ENCODE measurements at regions not wholly inside any gene's neighbourhood (a gene's known extent, or its start where the extent isn't known, plus 50 kb on each side); places are given as distances from the start of the nearest gene placed in this dataset.

DNA sequence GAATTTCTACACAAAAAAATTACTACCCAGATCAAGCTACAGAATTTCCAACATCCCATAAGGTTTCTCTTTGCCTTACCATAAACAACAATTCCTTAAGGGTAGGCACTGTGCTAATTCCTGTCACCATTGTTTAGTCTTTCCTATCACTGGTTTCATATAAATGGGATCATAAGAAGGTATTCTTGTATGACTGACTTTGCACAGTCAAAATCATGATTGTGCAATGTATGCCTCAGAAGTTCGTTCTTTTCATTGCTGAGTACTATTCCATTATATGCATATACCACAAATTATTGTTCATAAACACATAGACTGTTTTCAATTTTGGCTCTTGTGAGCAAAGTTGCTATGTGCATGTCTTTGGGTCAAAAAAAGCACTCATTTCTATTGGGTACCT, 611.6 kb upstream of the CADM1 start:
- in situ Hi-C loops (cut with HindIII; ENCODE audit: low sequenced_read_pairs): no loop called here
- DNase-seq (ENCODE audit: low spot score): no peak

DNA sequence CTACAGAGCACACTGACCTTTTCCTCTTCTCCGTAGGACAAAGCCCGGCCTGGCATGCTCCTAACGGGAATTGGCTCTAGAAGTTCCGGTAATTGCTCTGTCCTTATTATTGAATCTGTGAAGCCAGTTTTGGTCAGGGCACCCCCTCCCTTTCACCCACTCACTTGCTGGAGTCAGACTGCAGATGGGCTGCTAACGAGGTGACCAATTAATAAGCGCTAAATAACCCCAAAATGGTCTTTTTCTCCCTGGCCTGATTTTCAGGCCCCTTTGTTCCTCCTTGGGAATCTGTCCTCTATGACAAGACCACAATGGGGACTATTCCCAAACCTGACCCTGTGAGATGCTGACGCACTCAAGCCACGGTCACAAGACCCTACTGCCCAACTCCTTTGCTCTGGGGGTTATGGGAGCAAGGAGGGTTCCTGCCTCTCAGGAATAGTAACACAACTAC, 610.0 kb upstream of the CADM1 start:
- DNase-seq (ENCODE audit: low spot score): no peak
- in situ Hi-C loops (cut with HindIII; ENCODE audit: low sequenced_read_pairs): no loop called here

DNA sequence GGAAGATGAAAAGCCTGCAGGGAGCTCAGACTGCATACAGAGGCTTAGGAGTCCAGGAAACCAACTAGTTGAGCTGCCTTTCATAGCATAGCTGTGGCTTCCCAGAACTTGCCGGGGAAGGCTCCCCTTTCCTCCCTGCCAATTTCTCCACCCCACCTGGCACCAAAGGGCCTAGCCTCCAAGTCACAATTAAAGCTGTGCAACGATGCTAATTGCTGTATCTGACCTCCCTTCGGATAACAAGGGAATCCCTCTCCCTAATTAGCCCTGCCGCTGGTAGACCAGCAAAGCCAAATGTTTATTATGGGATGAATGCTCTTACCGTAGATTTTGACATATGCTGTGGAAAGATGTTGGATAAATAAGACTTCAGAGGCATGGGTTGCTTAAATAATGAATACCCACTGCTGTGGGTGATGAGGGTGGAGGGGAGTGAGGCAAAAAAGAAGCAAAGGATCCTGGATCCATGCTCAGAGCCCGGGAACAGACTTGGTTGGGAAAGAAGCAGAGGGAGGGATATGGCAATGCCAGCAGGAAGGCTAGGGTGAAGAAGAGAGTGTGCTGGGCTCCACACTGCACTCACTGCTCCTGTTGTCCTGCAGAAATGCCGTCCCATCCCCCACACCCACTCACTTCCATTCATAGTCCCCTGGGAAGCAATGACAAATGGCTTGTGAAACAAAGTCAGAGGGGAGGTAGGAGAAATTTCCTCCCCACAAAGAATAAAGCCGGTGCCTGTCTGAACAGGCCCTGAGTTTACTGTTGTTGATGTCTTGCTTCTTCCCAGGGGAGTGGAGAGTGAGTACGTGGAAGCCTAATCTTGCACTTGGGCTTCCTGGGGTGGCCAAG, 608.1 kb upstream of the CADM1 start:
- no peak for DNase-seq (ENCODE audit: low spot score)
- in situ Hi-C loops (cut with HindIII; ENCODE audit: low sequenced_read_pairs): no loop called here

DNA sequence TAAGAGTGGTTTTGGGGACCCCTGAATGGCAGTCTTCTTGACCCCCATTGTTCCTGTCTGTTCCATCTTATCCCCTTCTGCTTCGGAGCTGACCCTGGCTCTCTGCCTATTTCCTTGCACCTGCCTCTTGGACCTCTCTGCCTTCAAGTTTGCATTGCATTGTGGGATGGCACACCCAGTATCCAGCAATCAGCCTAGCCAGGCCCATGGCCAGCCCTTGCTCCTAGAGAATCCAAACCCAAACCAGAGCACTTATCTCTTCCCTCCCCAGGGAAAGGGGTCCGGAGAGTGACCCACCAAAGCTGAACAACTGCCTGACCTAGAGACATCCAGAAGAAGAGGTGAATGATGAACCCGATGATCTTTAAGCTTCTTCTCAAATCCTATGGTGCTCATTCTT, 607.3 kb upstream of the CADM1 start:
- in situ Hi-C loops (cut with HindIII; ENCODE audit: low sequenced_read_pairs): no loop called here
- DNase-seq (ENCODE audit: low spot score): no peak

DNA sequence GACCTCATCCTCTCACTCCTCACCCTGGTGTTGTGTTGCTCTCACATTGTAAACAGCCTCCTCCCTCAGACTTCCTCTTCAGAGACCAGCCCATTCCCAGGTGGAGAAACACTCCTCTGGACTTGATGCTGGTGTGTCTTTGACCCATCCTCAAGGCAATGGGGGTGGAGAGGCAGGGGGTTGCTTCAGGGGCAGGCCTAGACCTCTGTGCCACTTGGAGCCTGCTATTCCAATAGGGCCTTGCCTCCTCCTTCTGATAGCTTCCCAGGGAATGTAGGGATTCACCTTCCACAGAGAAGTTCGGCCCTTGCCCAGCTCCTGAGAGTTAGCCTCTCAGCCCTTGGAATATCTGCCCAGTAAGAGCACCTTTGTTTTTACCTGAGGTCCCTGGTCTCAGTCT, 606.6 kb upstream of the CADM1 start:
- DNase-seq (ENCODE audit: low spot score): no peak
- in situ Hi-C loops (cut with HindIII; ENCODE audit: low sequenced_read_pairs): no loop called here

DNA sequence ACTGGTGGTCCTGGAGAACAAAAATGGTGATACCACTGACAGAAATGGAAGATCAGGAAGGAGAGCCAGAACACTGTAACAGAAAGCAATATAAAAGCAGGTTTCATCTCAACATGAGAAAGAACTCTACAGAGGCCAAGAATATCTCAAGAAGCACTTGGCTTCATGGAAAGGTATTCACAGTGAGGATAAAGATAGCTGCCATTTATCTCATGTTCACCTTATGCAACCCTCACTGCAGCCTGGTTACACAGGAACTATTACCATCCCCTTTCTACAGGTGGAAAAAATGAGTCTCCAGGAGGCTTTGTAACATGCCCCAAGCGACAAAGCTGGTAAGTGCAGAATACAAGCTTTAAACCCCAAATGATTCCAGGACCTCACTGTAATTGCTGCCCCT, 606.1 kb upstream of the CADM1 start:
- in situ Hi-C loops (cut with HindIII; ENCODE audit: low sequenced_read_pairs): no loop called here
- DNase-seq (ENCODE audit: low spot score): no peak

DNA sequence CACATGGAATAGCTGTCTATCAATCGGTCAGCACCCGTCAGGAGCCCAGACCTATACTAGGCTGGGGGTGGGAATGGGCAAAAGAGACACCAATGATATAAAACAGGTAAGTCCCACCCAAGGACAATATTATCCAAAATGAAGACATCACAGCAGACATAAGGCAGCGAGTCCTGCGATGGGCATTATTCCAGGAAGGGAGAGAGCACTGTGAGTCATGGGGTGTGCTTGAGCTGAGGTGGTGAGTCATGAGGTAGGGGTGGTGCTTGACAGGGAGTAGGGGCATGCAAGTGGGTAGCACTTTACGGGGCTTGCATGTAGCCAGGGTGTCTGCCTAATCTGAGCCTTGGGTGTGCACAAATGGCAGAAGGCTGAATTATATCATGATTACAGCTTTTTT, 605.0 kb upstream of the CADM1 start:
- DNase-seq (ENCODE audit: low spot score): no peak
- in situ Hi-C loops (cut with HindIII; ENCODE audit: low sequenced_read_pairs): no loop called here

DNA sequence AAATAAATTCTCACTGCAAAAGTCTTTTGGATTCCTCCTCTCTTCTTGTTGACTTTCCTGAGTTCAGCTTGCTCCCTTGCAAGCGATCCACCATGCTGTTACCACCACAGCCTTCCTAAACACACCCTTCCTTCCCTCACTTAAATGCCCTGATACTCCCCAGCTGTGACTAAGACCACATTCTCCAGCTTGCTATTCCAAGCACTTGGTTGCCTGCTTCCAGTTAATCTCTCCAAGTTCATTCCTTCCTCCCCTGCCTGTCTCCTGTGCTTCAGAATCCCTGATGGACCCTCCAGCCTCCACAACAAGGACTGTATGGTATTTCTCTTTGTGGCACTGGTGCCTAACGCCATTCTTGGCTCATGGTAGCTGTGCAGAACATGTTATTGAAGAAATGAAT, 603.9 kb upstream of the CADM1 start:
- in situ Hi-C loops (cut with HindIII; ENCODE audit: low sequenced_read_pairs): no loop called here

DNA sequence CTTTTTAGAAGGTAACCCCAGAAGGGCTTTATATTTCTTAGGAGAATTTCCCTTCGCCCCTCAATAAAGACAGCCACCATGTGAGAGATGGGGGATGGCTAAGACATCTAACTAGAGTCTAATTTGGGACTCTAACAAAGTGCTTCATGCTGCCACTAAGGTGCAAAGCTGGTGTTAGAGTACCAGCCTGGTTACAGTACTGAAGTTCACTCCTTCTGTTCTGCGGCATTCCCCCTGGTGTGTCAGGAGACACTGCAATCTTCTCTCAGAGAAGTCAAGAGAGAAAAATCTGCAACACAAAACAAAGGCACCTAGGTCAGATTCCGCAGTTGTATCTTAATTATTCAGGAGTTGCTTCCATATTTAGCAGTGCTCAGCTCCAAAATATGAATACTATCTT, 603.0 kb upstream of the CADM1 start:
- in situ Hi-C loops (cut with HindIII; ENCODE audit: low sequenced_read_pairs): no loop called here
- DNase-seq (ENCODE audit: low spot score): no peak

More for the DNA sequence above, 603.9 kb upstream of the CADM1 start:
- DNase-seq (ENCODE audit: low spot score): no peak

DNA sequence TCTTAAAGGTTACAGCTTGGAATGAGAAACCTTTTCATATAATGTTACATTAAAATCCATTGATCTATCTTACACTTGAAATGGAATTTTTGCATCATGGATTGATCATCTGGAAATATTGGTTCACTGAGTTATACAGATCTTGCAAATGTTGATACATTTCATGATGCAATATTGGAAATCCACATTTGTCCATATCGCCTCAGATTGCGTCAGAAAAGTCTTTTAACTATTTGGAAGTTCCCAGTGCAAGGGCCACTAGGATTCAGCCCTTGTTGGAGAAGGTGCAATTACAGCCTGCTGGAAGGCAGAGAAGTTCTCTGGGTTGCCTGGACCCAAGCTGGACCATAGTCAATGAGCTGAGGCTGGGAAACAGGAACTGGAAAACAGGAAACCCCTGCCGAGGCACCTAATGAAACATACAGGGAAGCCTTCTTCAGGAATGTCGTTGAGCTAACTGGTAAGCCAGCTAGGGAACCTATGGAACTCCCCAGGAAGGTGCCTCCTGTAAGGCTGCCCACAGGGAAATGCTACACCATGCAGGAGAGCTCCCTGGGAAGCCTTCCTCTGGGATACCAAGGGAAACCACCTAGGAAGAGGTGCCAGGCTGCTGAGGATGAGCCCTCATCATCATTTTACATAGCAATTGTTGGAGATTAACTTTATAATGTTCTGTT, 600.4 kb upstream of the CADM1 start:
- in situ Hi-C loops (cut with HindIII; ENCODE audit: low sequenced_read_pairs): no loop called here
- no peak for DNase-seq (ENCODE audit: low spot score)

DNA sequence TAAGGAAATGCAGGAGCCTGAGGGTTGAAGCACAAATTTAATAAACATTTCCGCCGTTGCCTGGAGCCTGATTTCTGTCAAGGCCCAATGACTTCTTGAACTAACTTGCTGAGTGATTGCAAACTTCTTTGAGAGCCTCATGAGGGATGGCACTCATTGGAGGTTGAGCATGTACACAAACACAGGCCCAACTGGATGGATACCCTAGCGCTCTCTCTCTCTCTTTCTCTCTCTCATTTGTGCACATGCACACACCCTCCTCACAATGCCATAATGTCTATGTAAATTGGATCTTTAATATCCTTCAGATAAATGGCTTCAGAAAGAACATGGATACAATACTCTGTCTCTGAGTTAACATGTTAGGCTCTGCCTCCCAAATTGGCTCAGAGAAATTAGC, 597.7 kb upstream of the CADM1 start:
- no peak for DNase-seq (ENCODE audit: low spot score)
- in situ Hi-C loops (cut with HindIII; ENCODE audit: low sequenced_read_pairs): no loop called here

DNA sequence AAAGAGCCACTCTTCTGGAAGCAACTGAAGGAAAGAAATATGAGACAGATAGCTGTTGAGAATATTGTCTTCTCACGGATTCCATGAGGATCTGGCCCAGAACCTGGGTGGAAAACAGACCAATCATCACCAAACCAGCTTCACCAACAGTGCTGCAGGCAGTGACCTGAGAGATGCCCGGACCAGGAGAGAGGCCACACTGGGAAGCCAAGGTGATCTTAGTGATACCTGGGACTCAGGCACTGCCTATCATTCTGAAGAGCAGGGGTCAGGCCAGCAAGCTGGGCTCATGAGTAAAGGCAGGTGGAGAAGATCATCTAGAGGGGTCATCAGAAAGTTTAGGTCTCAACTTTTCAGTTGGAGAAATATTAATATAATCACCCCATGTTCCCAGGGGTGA, 595.8 kb upstream of the CADM1 start:
- in situ Hi-C loops (cut with HindIII; ENCODE audit: low sequenced_read_pairs): no loop called here
- DNase-seq (ENCODE audit: low spot score): no peak

DNA sequence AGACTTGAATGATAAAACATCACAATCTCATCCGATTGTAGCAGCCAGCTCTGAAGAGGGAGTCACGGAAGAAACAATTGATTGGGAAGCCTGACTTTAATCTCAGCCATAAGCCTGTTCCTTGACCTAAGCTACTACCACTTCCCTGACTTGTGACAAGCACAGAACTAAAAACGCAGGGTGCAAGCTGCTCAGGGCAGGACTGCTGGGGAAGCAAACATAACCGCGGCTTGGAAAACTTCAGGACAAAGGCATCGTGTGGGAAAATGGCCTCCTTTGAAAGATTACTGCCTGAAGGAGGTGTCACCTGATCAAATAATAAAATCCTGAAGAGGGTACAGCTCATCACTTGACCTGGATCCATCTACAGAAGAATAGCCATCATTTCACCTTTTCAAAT, 595.3 kb upstream of the CADM1 start:
- DNase-seq (ENCODE audit: low spot score): no peak
- in situ Hi-C loops (cut with HindIII; ENCODE audit: low sequenced_read_pairs): no loop called here

DNA sequence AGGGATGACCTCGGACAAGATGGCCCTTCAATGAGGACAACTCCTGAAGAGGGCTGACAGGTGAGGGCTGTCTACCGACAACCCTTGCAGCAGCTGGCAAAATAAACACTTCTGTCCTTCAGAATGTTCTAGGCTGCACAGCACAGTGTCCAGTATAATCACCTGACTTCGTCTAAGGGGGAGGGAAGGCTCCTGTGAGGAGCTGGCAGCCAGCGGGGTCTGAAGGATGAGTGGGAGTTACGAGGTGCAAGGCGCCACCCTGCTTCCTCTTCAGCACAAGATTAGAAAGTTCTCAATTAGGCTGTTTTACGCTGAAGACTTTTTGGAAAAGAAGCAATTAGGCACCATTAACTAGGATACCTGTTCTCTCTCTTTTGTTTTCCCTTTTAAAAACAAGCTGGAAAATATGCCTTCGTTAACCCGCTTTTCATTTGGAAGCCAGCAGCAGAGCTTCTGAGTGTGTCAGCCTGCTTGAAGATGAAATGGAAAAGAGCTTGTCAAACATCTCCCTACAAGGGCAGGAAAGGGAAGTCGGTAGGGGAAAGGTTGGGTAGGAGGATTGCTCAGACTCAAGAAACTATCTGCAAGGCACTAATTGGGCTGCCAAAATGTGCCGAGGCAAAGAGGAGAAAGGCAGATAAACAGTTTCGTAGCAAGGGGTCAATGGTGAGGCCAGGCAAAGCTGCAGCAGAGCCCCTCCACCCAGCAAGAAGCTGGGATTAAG, 592.2 kb upstream of the CADM1 start:
- in situ Hi-C loops (cut with HindIII; ENCODE audit: low sequenced_read_pairs): no loop called here
- DNase-seq (ENCODE audit: low spot score): no peak

DNA sequence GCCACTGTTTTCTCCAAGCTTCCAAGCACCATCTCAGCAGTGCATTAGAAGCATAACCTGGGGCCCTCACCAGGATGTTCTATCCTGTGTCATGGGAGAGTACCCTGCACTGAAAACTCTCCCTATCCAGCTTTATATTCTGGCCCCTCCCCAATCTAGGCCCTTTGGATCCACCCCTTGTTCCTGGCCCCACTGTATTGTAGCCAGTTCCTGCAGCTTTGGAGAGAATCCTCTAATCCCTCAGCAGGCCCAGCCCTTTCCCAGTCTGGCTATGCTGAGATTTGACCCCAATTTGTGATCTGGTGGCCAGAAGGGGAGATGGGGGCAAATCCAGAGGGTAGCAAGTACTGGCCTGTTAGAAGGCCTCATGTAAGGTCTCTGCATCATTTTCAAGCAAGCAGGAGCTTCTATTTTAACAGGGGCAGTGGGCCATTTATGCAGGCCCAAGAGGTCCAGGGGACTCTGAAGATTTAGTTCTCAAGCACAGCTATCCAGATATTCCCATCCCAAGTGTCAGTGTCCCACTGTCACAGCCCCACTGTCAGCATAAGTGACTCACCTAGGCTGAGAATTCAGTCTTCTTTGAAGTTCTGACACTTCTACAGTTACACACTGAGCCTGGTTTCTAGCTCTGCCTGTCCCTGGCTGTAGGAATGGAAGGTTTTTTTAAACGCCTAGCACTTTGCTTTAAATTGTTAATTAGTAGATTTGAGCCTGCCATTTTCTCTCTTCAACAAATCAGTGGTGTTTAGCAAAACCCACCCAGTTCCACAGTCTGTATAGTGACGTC, 589.5 kb upstream of the CADM1 start:
- peak; percentile 61 for DNase-seq (ENCODE audit: low spot score)
- in situ Hi-C loops (cut with HindIII; ENCODE audit: low sequenced_read_pairs): no loop called here

DNA sequence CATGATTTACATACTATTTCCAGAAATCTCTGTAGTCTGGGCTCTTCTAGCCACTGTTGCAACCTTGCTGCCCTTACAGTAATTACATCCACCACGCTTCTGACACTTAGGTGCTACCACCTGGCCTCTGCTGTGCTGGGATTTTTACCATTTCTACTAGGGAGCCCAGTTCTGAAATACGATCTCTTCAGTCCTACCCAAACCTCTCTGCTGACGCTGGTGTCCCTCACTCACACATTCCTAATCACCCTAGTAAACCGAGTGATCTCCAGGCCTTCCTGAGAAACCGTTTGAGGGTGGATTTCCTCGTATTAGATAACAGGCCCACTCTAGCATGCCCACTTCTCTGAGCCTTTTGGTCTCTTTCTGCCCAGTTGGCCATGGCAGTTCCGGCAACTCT, 588.9 kb upstream of the CADM1 start:
- in situ Hi-C loops (cut with HindIII; ENCODE audit: low sequenced_read_pairs): no loop called here
- DNase-seq (ENCODE audit: low spot score): no peak

DNA sequence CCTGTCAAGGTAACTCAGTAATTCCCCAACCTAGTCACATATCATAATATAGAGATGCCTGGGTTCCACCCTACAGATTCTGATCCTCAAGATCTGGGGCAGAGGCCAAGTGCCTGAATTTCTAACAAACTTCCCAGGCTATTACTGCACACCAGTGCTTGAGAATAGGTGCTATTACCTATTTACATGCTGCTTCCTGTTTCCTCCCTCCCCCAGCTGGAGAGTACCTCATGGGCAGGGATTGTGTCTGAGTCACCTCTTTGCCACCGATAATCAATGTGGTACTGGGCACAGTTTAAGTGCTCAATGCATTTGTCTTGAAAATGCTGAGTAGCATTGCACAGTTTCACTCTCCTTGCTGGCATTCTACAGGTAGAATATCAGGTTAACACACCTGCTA, 582.2 kb upstream of the CADM1 start:
- DNase-seq (ENCODE audit: low spot score): no peak
- in situ Hi-C loops (cut with HindIII; ENCODE audit: low sequenced_read_pairs): no loop called here

DNA sequence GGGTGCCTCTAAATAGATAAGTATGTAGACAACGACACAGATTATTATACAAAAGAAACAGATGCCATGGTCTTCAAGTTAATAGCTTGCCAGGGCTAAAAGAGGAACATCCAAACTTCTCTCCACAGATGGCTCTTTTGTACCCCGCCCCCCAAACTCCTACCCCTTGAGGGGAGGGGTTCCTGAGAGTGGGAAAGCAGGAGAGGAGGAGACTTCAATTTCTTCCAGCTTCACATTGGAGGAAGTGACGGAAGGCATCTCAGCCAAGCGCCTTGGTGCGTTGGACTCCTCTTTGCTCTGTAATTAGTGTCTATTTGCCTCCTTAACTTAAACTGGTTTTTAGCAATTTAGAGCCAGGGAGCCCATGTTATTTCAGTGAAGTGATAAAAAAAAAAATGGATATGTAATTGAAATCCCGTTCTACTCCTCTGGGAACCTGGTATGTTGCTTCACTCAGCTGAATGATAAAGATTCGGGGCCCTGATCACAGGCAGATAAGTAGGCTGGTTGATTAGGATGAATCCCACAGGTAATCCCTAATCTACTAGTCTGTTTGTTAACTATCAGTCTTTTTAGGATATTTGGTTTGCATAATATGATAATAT, 580.9 kb upstream of the CADM1 start:
- in situ Hi-C loops (cut with HindIII; ENCODE audit: low sequenced_read_pairs): no loop called here
- no peak for DNase-seq (ENCODE audit: low spot score)

DNA sequence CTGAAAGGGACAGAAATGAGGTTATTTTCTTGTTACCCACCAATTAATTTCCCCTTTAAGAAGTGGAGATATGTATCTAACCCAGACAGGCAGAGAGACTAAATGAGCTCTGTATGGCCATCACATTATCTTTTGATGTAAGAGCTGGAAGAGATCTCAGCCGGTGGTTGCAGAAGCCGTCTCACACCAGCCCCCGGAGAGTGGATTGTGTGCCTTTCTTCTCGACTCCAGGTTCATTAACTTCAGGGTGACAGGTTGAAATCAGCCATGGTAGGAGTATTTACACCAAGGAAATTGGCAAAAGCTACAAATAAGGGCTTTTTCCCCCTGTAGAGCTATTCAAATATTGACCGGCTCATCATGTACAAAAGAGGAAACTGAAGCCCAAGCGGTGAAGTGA, 580.3 kb upstream of the CADM1 start:
- DNase-seq (ENCODE audit: low spot score): no peak
- in situ Hi-C loops (cut with HindIII; ENCODE audit: low sequenced_read_pairs): no loop called here

All from G401 (cell line).